Naive thymus-derived CD4-positive, alpha-beta T cell (primary cell): ENCODE measurements at regions not wholly inside any gene's neighbourhood (a gene's known extent, or its start where the extent isn't known, plus 50 kb on each side); places are given as distances from the start of the nearest gene placed in this dataset.

Source experiments
- ATAC-seq: fragments of 150-1000 bp; cut with Tn5 transposase; 2 replicates; pipeline ENCODE4 v1.10.0; 2021; ENCODE audit warnings: mild to moderate bottlenecking, moderate library complexity
- CTCF ChIA-PET: fragments of 350-600 bp; sonication (Branson Sonifier 250); formaldehyde crosslinking; loops from one replicate; lab custom pipeline; 2021; ENCODE audit warnings: antibody characterized with exemption; lab: Charles Lee
- POLR2A ChIA-PET: fragments of 350-600 bp; sonication (Branson Sonifier 250); formaldehyde crosslinking; loops from one replicate; lab custom pipeline; 2021; ENCODE audit warnings: antibody characterized with exemption, inconsistent platforms; lab: Charles Lee
- DNase-seq, 9 donors: peaks; one replicate each; pipeline versions ENCODE4 v3.0.0 to v3.0.0-alpha.2; 2020 to 2022; ENCODE audit warnings: mixed read lengths in 1 of 9
- H3K27ac ChIP-seq: one replicate; pipeline ENCODE4 v1.7.0; 2013; ENCODE audit warnings: mild to moderate bottlenecking, low read depth, low read length, moderate library complexity
- H3K27me3 ChIP-seq, 2 donors: one replicate each; pipeline ENCODE4 v1.7.0; 2013; ENCODE audit warnings: low read length in 2 of 2, mild to moderate bottlenecking in 2 of 2, moderate library complexity in 2 of 2; ENCODE audit not compliant: control insufficient read depth in 2 of 2, insufficient read depth in 2 of 2
- H3K36me3 ChIP-seq, 3 experiments: 1 replicate in 2 of 3; 2 replicates in 1 of 3; pipeline ENCODE4 v1.7.0; 2013; ENCODE audit warnings: low read length in 3 of 3, mild to moderate bottlenecking in 3 of 3, moderate library complexity in 1 of 3; ENCODE audit not compliant: insufficient read depth in 3 of 3, control insufficient read depth in 2 of 3
- H3K4me1 ChIP-seq, 2 donors: one replicate each; pipeline ENCODE4 v1.7.0; 2013; ENCODE audit warnings: low read length in 2 of 2, mild to moderate bottlenecking in 2 of 2, moderate library complexity in 1 of 2; ENCODE audit not compliant: control insufficient read depth in 2 of 2, insufficient read depth in 2 of 2
- H3K4me3 ChIP-seq: 2 replicates; pipeline ENCODE4 v1.7.0; 2013; ENCODE audit warnings: mild to moderate bottlenecking, low read length
- H3K9me3 ChIP-seq, 3 experiments: 1 replicate in 2 of 3; 2 replicates in 1 of 3; pipeline ENCODE4 v1.7.0; 2013; ENCODE audit warnings: low read length in 3 of 3; ENCODE audit not compliant: control insufficient read depth in 2 of 3
- H3K27ac Mint-ChIP-seq, 9 donors: one replicate each; pipeline ENCODE4 v1.8.0; 2020 to 2022; ENCODE audit warnings: mixed read lengths in 9 of 9, mild to moderate bottlenecking in 8 of 9, moderate library complexity in 5 of 9, inconsistent platforms in 2 of 9
- H3K27me3 Mint-ChIP-seq, 5 donors: one replicate each; pipeline ENCODE4 v1.8.0; 2021 to 2022; ENCODE audit warnings: mixed read lengths in 5 of 5, mild to moderate bottlenecking in 1 of 5
- H3K36me3 Mint-ChIP-seq, 5 donors: one replicate each; pipeline ENCODE4 v1.8.0; 2020 to 2022; ENCODE audit warnings: mixed read lengths in 5 of 5, mild to moderate bottlenecking in 3 of 5, inconsistent platforms in 1 of 5
- H3K4me1 Mint-ChIP-seq, 7 donors: one replicate each; pipeline ENCODE4 v1.8.0; 2020 to 2022; ENCODE audit warnings: mixed read lengths in 7 of 7, mild to moderate bottlenecking in 3 of 7, inconsistent platforms in 1 of 7
- H3K4me3 Mint-ChIP-seq, 10 donors: one replicate each; pipeline ENCODE4 v1.8.0; 2020 to 2022; ENCODE audit warnings: mild to moderate bottlenecking in 10 of 10, mixed read lengths in 10 of 10, moderate library complexity in 6 of 10, inconsistent platforms in 2 of 10
- H3K9me3 Mint-ChIP-seq, 11 donors: one replicate each; pipeline ENCODE4 v1.8.0; 2020 to 2022; ENCODE audit warnings: mixed read lengths in 11 of 11, mild to moderate bottlenecking in 4 of 11, inconsistent platforms in 1 of 11, moderate library complexity in 1 of 11
- intact Hi-C, 2 donors: fragments of 100-400 bp; cut with micrococcal nuclease; formaldehyde crosslinking; loops; one replicate each; pipeline ENCODE4 v1.15.1; 2023

GRCh38 chr9:38342532-38342931, 50.0 kb upstream of the ALDH1B1 start:
- H3K4me1 Mint-ChIP-seq = peaks cover 0 to 8% (median 0%) of the 10 kb centered on the region in 7 donors
- H3K9me3 ChIP-seq = no peaks in the 10 kb centered on the region
- no peaks in the 10 kb centered on the region for H3K4me1 ChIP-seq
- H3K36me3 ChIP-seq = no peaks in the 10 kb centered on the region
- intact Hi-C loops = loop anchor here in 1 of 2 donors (10.0 kb wide), 1 partner anchor 58 kb away; no protein-coding TSS in a partner anchor
- ATAC-seq = no peak
- peaks cover 0 to 6% (median 0%) of the 10 kb centered on the region in 11 donors for H3K9me3 Mint-ChIP-seq
- POLR2A ChIA-PET = no interaction called here
- H3K27ac ChIP-seq = no peak overlapping the region
- H3K36me3 Mint-ChIP-seq = peaks cover 0 to 6% (median 0%) of the 10 kb centered on the region in 5 donors
- H3K4me3 ChIP-seq = no peak overlapping the region
- peaks cover 0 to 14% (median 2%) of the 10 kb centered on the region in 5 donors for H3K27me3 Mint-ChIP-seq
- CTCF ChIA-PET = no interaction called here
- no peak for DNase-seq
- H3K4me3 Mint-ChIP-seq = no peak overlapping the region
- H3K27me3 ChIP-seq = no peaks in the 10 kb centered on the region
- H3K27ac Mint-ChIP-seq = no peak overlapping the region

GRCh38 chr9:38342096-38342495, 50.4 kb upstream of the ALDH1B1 start:
- H3K27me3 ChIP-seq = no peaks in the 10 kb centered on the region
- H3K36me3 ChIP-seq = no peaks in the 10 kb centered on the region
- H3K9me3 ChIP-seq = no peaks in the 10 kb centered on the region
- no peak for DNase-seq
- H3K36me3 Mint-ChIP-seq = peaks cover 0 to 6% (median 0%) of the 10 kb centered on the region in 5 donors
- H3K4me3 Mint-ChIP-seq = no peak overlapping the region
- no peak for ATAC-seq
- no peak overlapping the region for H3K4me3 ChIP-seq
- H3K4me1 ChIP-seq = no peaks in the 10 kb centered on the region
- peaks cover 0 to 8% (median 0%) of the 10 kb centered on the region in 7 donors for H3K4me1 Mint-ChIP-seq
- H3K27ac Mint-ChIP-seq = peak overlapping the region in 1 of 9 donors; percentile 15
- H3K27me3 Mint-ChIP-seq = peaks cover 2 to 11% (median 6%) of the 10 kb centered on the region in 5 donors
- ChIA-PET CTCF (no interaction called here), POLR2A (no interaction called here)
- H3K27ac ChIP-seq = no peak overlapping the region
- H3K9me3 Mint-ChIP-seq = peaks cover 0 to 6% (median 0%) of the 10 kb centered on the region in 11 donors
- intact Hi-C loops = loop anchor here in 1 of 2 donors (10.0 kb wide), 1 partner anchor 57 kb away; no protein-coding TSS in a partner anchor

- Mint-ChIP-seq H3K36me3 (peaks cover 0 to 6% (median 0%) of the 10 kb centered on the region in 5 donors), H3K27me3 (peaks cover 0 to 10% (median 5%) of the 10 kb centered on the region in 5 donors), H3K4me3 (no peak overlapping the region), H3K4me1 (peaks cover 0 to 8% (median 0%) of the 10 kb centered on the region in 7 donors), H3K9me3 (peaks cover 0 to 6% (median 0%) of the 10 kb centered on the region in 11 donors), H3K27ac (no peak overlapping the region)
- intact Hi-C loops = loop anchor here in 1 of 2 donors (10.0 kb wide), 1 partner anchor 55 kb away; the partner anchor contains the start of gene ALDH1B1
- no peaks in the 10 kb centered on the region for H3K27me3 ChIP-seq
- no peaks in the 10 kb centered on the region for H3K4me1 ChIP-seq
- DNase-seq = no peak
- CTCF ChIA-PET = no interaction called here
- ATAC-seq = no peak
- H3K4me3 ChIP-seq = no peak overlapping the region
- H3K27ac ChIP-seq = no peak overlapping the region
- no peaks in the 10 kb centered on the region for H3K36me3 ChIP-seq
- no peaks in the 10 kb centered on the region for H3K9me3 ChIP-seq
- POLR2A ChIA-PET = no interaction called here
Observed at GRCh38 chr9:38339496-38339895, 53.0 kb upstream of the ALDH1B1 start.

GRCh38 chr9:38339087-38339486, 53.4 kb upstream of the ALDH1B1 start:
- intact Hi-C loops = loop anchor here in 1 of 2 donors (10.0 kb wide), 1 partner anchor 56 kb away; the partner anchor contains the start of gene ALDH1B1
- CTCF ChIA-PET = no interaction called here
- no peak for DNase-seq
- no peaks in the 10 kb centered on the region for H3K9me3 ChIP-seq
- no peaks in the 10 kb centered on the region for H3K27me3 ChIP-seq
- no peak overlapping the region for H3K27ac ChIP-seq
- no peaks in the 10 kb centered on the region for H3K4me1 ChIP-seq
- POLR2A ChIA-PET = no interaction called here
- no peak overlapping the region for H3K4me3 ChIP-seq
- H3K27ac Mint-ChIP-seq = no peak overlapping the region
- peaks cover 0 to 6% (median 0%) of the 10 kb centered on the region in 11 donors for H3K9me3 Mint-ChIP-seq
- H3K4me1 Mint-ChIP-seq = peaks cover 0 to 8% (median 0%) of the 10 kb centered on the region in 7 donors
- H3K36me3 Mint-ChIP-seq = peaks cover 0 to 6% (median 0%) of the 10 kb centered on the region in 5 donors
- peaks cover 0 to 10% (median 5%) of the 10 kb centered on the region in 5 donors for H3K27me3 Mint-ChIP-seq
- H3K36me3 ChIP-seq = no peaks in the 10 kb centered on the region
- peak; percentile 57 for ATAC-seq
- H3K4me3 Mint-ChIP-seq = no peak overlapping the region

GRCh38 chr9:38338342-38339018, 54.0 kb upstream of the ALDH1B1 start:
- H3K9me3 Mint-ChIP-seq = peaks cover 0 to 6% (median 0%) of the 10 kb centered on the region in 11 donors
- H3K9me3 ChIP-seq = no peaks in the 10 kb centered on the region
- no peaks in the 10 kb centered on the region for H3K36me3 ChIP-seq
- H3K4me3 Mint-ChIP-seq = no peak overlapping the region
- H3K27ac Mint-ChIP-seq = no peak overlapping the region
- no peaks in the 10 kb centered on the region for H3K4me1 ChIP-seq
- no peak for DNase-seq
- H3K27me3 ChIP-seq = no peaks in the 10 kb centered on the region
- peaks cover 0 to 6% (median 0%) of the 10 kb centered on the region in 5 donors for H3K36me3 Mint-ChIP-seq
- intact Hi-C loops = loop anchor here in 1 of 2 donors (10.0 kb wide), 1 partner anchor 56 kb away; the partner anchor contains the start of gene ALDH1B1
- no peak overlapping the region for H3K27ac ChIP-seq
- POLR2A ChIA-PET = no interaction called here
- CTCF ChIA-PET = no interaction called here
- ATAC-seq = no peak
- peaks cover 0 to 8% (median 0%) of the 10 kb centered on the region in 7 donors for H3K4me1 Mint-ChIP-seq
- peaks cover 0 to 10% (median 5%) of the 10 kb centered on the region in 5 donors for H3K27me3 Mint-ChIP-seq
- H3K4me3 ChIP-seq = no peak overlapping the region

- no peaks in the 10 kb centered on the region for H3K4me1 ChIP-seq
- Mint-ChIP-seq H3K36me3 (peaks cover 0 to 6% (median 0%) of the 10 kb centered on the region in 5 donors), H3K4me1 (peaks cover 0 to 8% (median 0%) of the 10 kb centered on the region in 7 donors), H3K4me3 (no peak overlapping the region), H3K27me3 (peaks cover 0 to 10% (median 5%) of the 10 kb centered on the region in 5 donors), H3K9me3 (peaks cover 0 to 6% (median 0%) of the 10 kb centered on the region in 11 donors), H3K27ac (no peak overlapping the region)
- no peak overlapping the region for H3K4me3 ChIP-seq
- H3K36me3 ChIP-seq = no peaks in the 10 kb centered on the region
- CTCF ChIA-PET = no interaction called here
- no peak for ATAC-seq
- no peaks in the 10 kb centered on the region for H3K9me3 ChIP-seq
- H3K27ac ChIP-seq = no peak overlapping the region
- DNase-seq = no peak
- POLR2A ChIA-PET = no interaction called here
- no peaks in the 10 kb centered on the region for H3K27me3 ChIP-seq
- intact Hi-C loops = loop anchor here in 1 of 2 donors (10.0 kb wide), 1 partner anchor 57 kb away; the partner anchor contains the start of gene ALDH1B1
Observed at GRCh38 chr9:38337706-38338264, 54.7 kb upstream of the ALDH1B1 start.
